A549 (cell line): ENCODE measurements at regions not wholly inside any gene's neighbourhood (a gene's known extent, or its start where the extent isn't known, plus 50 kb on each side); places are given as distances from the start of the nearest gene placed in this dataset.

Experiments used
- CBX8 ChIP-seq: fragments of 200-600 bp; sonication (generic); IDR thresholded peaks from 2 replicates; pipeline ENCODE4 v1.6.1; 2016
- EP300 ChIP-seq, 2 experiments: fragments of >200 bp; sonication (Bioruptor Twin); formaldehyde crosslinking; IDR thresholded peaks; 2 replicates in 1 of 2; 3 replicates in 1 of 2; pipeline ENCODE4 v1.6.1; 2016 to 2017
- HOXA7 ChIP-seq: fragments of 250-450 bp; sonication (Bioruptor Pico); IDR thresholded peaks from 2 replicates; pipeline ENCODE4 v1.5.0; 2020; ENCODE audit warnings: mild to moderate bottlenecking, moderate library complexity
- NPAS2 ChIP-seq: fragments of 250-450 bp; sonication (Bioruptor Pico); IDR thresholded peaks from 2 replicates; pipeline ENCODE4 v1.8.0; 2022; ENCODE audit warnings: mild to moderate bottlenecking, moderate library complexity, borderline replicate concordance
- POLR2A ChIP-seq: IDR thresholded peaks from 2 replicates; pipeline ENCODE4 v1.6.1; 2012; ENCODE audit warnings: mild to moderate bottlenecking, low read length
- RNF2 ChIP-seq: fragments of 200-600 bp; sonication (generic); IDR thresholded peaks from 2 replicates; pipeline ENCODE4 v1.6.1; 2016; ENCODE audit warnings: low read depth, mild to moderate bottlenecking, antibody characterized with exemption, moderate library complexity, borderline replicate concordance
- SMC3 ChIP-seq: fragments of >200 bp; sonication (Bioruptor Twin); formaldehyde crosslinking; IDR thresholded peaks from 3 replicates; pipeline ENCODE4 v1.6.1; 2018; ENCODE audit warnings: inconsistent platforms
- TFCP2L1 ChIP-seq: fragments of 250-450 bp; sonication (Bioruptor Pico); IDR thresholded peaks from 2 replicates; pipeline ENCODE4 v1.5.0; 2021; ENCODE audit warnings: mild to moderate bottlenecking
- TF ChIP-seq, protein P1 (sequence below): fragments of >200 bp; sonication (Bioruptor Twin); formaldehyde crosslinking; IDR thresholded peaks from 3 replicates; pipeline ENCODE4 v1.5.1; 2016
- TF ChIP-seq, protein P2 (sequence below): IDR thresholded peaks from 2 replicates; pipeline ENCODE4 v1.6.1; 2012
- TF ChIP-seq, protein P3 (sequence below): fragments of 450-650 bp; IDR thresholded peaks from 2 replicates; pipeline ENCODE4 v1.6.1; 2014; ENCODE audit warnings: antibody characterized with exemption
- TF ChIP-seq, protein P4 (sequence below): fragments of 150-350 bp; IDR thresholded peaks from 2 replicates; pipeline ENCODE4 v1.6.1; 2014; ENCODE audit warnings: low read depth, mild to moderate bottlenecking, low read length

DNA sequence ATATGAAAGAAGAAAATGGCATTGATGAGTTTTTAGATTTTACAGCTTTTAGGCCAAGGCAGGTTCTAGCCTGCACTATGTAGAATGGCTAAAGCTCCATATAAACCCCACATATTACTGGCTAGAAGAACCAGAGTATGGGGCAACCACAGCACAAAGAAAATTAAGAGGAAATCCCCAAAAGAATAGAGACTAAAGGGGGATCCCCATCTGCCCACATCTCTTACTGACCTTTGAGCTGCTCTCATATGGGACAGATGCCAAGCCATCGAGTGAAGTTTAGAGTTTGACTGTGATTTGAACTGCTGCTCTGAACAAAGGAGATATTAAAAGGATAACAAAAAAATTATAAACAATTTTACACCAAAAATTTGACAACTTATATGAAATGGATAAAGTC, 102.2 kb upstream of the HAO2 start:
- no peak for TF ChIP-seq NPAS2 (CRISPR knock-in tag)
- TF ChIP-seq POLR2A = no peak
- TF ChIP-seq, protein P1, sequence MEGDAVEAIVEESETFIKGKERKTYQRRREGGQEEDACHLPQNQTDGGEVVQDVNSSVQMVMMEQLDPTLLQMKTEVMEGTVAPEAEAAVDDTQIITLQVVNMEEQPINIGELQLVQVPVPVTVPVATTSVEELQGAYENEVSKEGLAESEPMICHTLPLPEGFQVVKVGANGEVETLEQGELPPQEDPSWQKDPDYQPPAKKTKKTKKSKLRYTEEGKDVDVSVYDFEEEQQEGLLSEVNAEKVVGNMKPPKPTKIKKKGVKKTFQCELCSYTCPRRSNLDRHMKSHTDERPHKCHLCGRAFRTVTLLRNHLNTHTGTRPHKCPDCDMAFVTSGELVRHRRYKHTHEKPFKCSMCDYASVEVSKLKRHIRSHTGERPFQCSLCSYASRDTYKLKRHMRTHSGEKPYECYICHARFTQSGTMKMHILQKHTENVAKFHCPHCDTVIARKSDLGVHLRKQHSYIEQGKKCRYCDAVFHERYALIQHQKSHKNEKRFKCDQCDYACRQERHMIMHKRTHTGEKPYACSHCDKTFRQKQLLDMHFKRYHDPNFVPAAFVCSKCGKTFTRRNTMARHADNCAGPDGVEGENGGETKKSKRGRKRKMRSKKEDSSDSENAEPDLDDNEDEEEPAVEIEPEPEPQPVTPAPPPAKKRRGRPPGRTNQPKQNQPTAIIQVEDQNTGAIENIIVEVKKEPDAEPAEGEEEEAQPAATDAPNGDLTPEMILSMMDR = no peak
- TF ChIP-seq SMC3 = no peak
- TF ChIP-seq CBX8 = no peak
- no peak for TF ChIP-seq HOXA7 (CRISPR knock-in tag)
- no peak for TF ChIP-seq TFCP2L1
- TF ChIP-seq, protein P2, sequence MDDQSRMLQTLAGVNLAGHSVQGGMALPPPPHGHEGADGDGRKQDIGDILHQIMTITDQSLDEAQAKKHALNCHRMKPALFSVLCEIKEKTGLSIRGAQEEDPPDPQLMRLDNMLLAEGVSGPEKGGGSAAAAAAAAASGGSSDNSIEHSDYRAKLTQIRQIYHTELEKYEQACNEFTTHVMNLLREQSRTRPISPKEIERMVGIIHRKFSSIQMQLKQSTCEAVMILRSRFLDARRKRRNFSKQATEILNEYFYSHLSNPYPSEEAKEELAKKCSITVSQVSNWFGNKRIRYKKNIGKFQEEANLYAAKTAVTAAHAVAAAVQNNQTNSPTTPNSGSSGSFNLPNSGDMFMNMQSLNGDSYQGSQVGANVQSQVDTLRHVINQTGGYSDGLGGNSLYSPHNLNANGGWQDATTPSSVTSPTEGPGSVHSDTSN = no peak
- TF ChIP-seq, protein P3, sequence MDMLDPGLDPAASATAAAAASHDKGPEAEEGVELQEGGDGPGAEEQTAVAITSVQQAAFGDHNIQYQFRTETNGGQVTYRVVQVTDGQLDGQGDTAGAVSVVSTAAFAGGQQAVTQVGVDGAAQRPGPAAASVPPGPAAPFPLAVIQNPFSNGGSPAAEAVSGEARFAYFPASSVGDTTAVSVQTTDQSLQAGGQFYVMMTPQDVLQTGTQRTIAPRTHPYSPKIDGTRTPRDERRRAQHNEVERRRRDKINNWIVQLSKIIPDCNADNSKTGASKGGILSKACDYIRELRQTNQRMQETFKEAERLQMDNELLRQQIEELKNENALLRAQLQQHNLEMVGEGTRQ = no peak
- TF ChIP-seq, protein P4, sequence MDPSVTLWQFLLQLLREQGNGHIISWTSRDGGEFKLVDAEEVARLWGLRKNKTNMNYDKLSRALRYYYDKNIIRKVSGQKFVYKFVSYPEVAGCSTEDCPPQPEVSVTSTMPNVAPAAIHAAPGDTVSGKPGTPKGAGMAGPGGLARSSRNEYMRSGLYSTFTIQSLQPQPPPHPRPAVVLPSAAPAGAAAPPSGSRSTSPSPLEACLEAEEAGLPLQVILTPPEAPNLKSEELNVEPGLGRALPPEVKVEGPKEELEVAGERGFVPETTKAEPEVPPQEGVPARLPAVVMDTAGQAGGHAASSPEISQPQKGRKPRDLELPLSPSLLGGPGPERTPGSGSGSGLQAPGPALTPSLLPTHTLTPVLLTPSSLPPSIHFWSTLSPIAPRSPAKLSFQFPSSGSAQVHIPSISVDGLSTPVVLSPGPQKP = no peak
- no peak for TF ChIP-seq RNF2
- no peak for TF ChIP-seq EP300 (IDR thresholded peaks at IDR 0.05)
